ENCODE measurements at regions not wholly inside any gene's neighbourhood (a gene's known extent, or its start where the extent isn't known, plus 50 kb on each side); places are given as distances from the start of the nearest gene placed in this dataset.

GRCh38 chr9:121572581-121572980, 72.9 kb upstream of the GGTA1 start:
- no peak for DNase-seq

- no peak for DNase-seq
Observed at GRCh38 chr9:121573717-121574485, 74.3 kb upstream of the GGTA1 start.

GRCh38 chr9:121574774-121575519, 75.3 kb upstream of the GGTA1 start:
- DNase-seq: no peak

GRCh38 chr9:121576281-121577075, 75.0 kb upstream of the DAB2IP start:
- no peak for DNase-seq

- DNase-seq: no peak
Observed at GRCh38 chr9:121577166-121577565, 74.3 kb upstream of the DAB2IP start.

GRCh38 chr9:121577572-121577971, 73.9 kb upstream of the DAB2IP start:
- no peak for DNase-seq

GRCh38 chr9:121581786-121582600, 69.4 kb upstream of the DAB2IP start:
- DNase-seq: no peak

GRCh38 chr9:121582641-121583040, 68.8 kb upstream of the DAB2IP start:
- no peak for DNase-seq

- DNase-seq: no peak
Observed at GRCh38 chr9:121584421-121584820, 67.0 kb upstream of the DAB2IP start.

- no peak for DNase-seq
Observed at GRCh38 chr9:121587863-121588262, 63.6 kb upstream of the DAB2IP start.

- no peak for DNase-seq
Observed at GRCh38 chr9:121589986-121590385, 61.4 kb upstream of the DAB2IP start.

GRCh38 chr9:121592265-121592664, 59.2 kb upstream of the DAB2IP start:
- no peak for DNase-seq

- DNase-seq: no peak
Observed at GRCh38 chr9:121593066-121593465, 58.4 kb upstream of the DAB2IP start.

GRCh38 chr9:121596515-121596914, 54.9 kb upstream of the DAB2IP start:
- no peak for DNase-seq

GRCh38 chr9:121597698-121598166, 53.7 kb upstream of the DAB2IP start:
- DNase-seq: no peak

- DNase-seq: no peak
Observed at GRCh38 chr9:121598167-121598964, 53.1 kb upstream of the DAB2IP start.

GRCh38 chr9:121598965-121599871, 52.2 kb upstream of the DAB2IP start:
- no peak for DNase-seq

GRCh38 chr9:121599872-121600585, 51.4 kb upstream of the DAB2IP start:
- DNase-seq: no peak

GRCh38 chr9:121601194-121601593, 50.2 kb upstream of the DAB2IP start:
- DNase-seq: no peak

Data from CD4-positive, alpha-beta T cell treated with Interleukin-17A for 4 hours (primary cell).